Bronchial epithelial cell (primary cell): ENCODE measurements at regions not wholly inside any gene's neighbourhood (a gene's known extent, or its start where the extent isn't known, plus 50 kb on each side); places are given as distances from the start of the nearest gene placed in this dataset.

Source experiments
- DNase-seq: peaks from one replicate; pipeline ENCODE4 v3.0.0-alpha.2; 2010; ENCODE audit warnings: low read depth
- FAIRE-seq: peaks from 2 replicates; lab custom pipeline; 2011; peaks lifted over from hg19 to GRCh38; lab: Jason Lieb, UNC
- H3K27me3 ChIP-seq: 2 replicates; pipeline ENCODE4 v1.5.1; 2011; ENCODE audit warnings: low read length; ENCODE audit not compliant: control insufficient read depth, insufficient read depth
- H3K36me3 ChIP-seq: 2 replicates; pipeline ENCODE4 v1.5.1; 2011; ENCODE audit warnings: low read length; ENCODE audit not compliant: control insufficient read depth, insufficient read depth
- H3K4me3 ChIP-seq: 2 replicates; pipeline ENCODE4 v1.5.1; 2011; ENCODE audit warnings: mild to moderate bottlenecking, low read depth, low read length, control low read depth
- CTCF ChIP-seq: IDR thresholded peaks from 2 replicates; pipeline ENCODE4 v1.5.1; 2011; ENCODE audit warnings: mild to moderate bottlenecking, moderate library complexity, low read length, control low read depth, inconsistent platforms; ENCODE audit not compliant: insufficient read depth, severe bottlenecking

GRCh38 chr18:26708806-26709716 is 156.4 kb downstream of the AQP4 start:
- DNase-seq, result no peak

GRCh38 chr18:26706911-26707351 is 158.6 kb downstream of the AQP4 start:
- FAIRE-seq, result no peak
- Histone ChIP-seq H3K27me3 (no peaks in the 10 kb centered on the region), H3K36me3 (no peaks in the 10 kb centered on the region), H3K4me3 (no peak overlapping the region)
- TF ChIP-seq CTCF, result no peak
- DNase-seq, result no peak

More at GRCh38 chr18:26708806-26709716, 156.4 kb downstream of the AQP4 start:
- no peak for FAIRE-seq
- no peak for TF ChIP-seq CTCF
- Histone ChIP-seq H3K36me3 (no peaks in the 10 kb centered on the region), H3K27me3 (no peaks in the 10 kb centered on the region), H3K4me3 (no peak overlapping the region)

DNA sequence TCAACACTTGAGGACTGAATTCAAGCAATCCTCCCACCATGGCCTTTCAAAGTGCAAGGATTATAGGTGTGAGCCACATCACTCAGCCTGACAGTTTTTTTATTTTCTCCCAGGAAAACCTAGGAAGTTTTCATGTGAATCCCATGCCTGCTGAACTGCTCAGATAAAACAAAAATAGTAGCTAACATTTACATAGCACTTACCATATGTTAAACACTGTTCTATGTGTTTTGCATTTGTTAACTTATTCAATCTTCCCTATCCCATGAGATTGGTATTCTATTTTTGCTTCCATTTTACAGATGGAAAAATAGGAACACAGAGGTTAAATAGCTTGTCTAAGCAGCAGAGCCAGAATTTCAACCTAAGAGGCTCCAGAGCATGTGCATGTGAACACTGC is 157.4 kb upstream of the KCTD1 start:
- FAIRE-seq, result no peak

GRCh38 chr18:26703170-26703930 is 155.0 kb upstream of the KCTD1 start:
- Histone ChIP-seq H3K4me3 (no peak overlapping the region), H3K36me3 (no peaks in the 10 kb centered on the region), H3K27me3 (no peaks in the 10 kb centered on the region)
- FAIRE-seq, result no peak
- TF ChIP-seq CTCF, result no peak
- DNase-seq, result no peak

More for the DNA sequence above, 157.4 kb upstream of the KCTD1 start:
- no peaks in the 10 kb centered on the region for H3K36me3 ChIP-seq
- TF ChIP-seq CTCF, result no peak
- H3K27me3 ChIP-seq, result no peaks in the 10 kb centered on the region
- no peak overlapping the region for H3K4me3 ChIP-seq
- DNase-seq, result no peak

- FAIRE-seq, result no peak
- no peak for DNase-seq
Measured at GRCh38 chr18:26702086-26702485, 153.7 kb upstream of the KCTD1 start.

More at GRCh38 chr18:26702086-26702485, 153.7 kb upstream of the KCTD1 start:
- H3K27me3 ChIP-seq, result no peaks in the 10 kb centered on the region
- no peaks in the 10 kb centered on the region for H3K36me3 ChIP-seq
- H3K4me3 ChIP-seq, result no peak overlapping the region
- no peak for TF ChIP-seq CTCF
